ENCODE measurements at regions not wholly inside any gene's neighbourhood (a gene's known extent, or its start where the extent isn't known, plus 50 kb on each side); places are given as distances from the start of the nearest gene placed in this dataset.

GRCh38 chr4:128371001-128371777, 83.6 kb upstream of the PGRMC2 start:
- no peaks in the 10 kb centered on the region for H3K9me3 ChIP-seq (ENCODE audit: control insufficient read depth in 2 of 3, low read length in 3 of 3)
- H3K4me1 Mint-ChIP-seq: peaks cover 0 to 3% (median 0%) of the 10 kb centered on the region in 7 donors
- H3K9me3 Mint-ChIP-seq: peaks cover 0 to 9% (median 4%) of the 10 kb centered on the region in 11 donors
- no peak overlapping the region for H3K4me3 Mint-ChIP-seq
- no peaks in the 10 kb centered on the region for H3K4me1 ChIP-seq (ENCODE audit: control insufficient read depth in 2 of 2, insufficient read depth in 2 of 2, low read length in 2 of 2)
- H3K27ac ChIP-seq (ENCODE audit: low read depth, low read length): no peak overlapping the region
- no peak overlapping the region for H3K4me3 ChIP-seq (ENCODE audit: low read length)
- intact Hi-C loops (cut with micrococcal nuclease): no loop called here
- POLR2A ChIA-PET: no interaction called here
- no peaks in the 10 kb centered on the region for H3K27me3 Mint-ChIP-seq
- H3K36me3 ChIP-seq (ENCODE audit: control insufficient read depth in 2 of 3, insufficient read depth in 3 of 3, low read length in 3 of 3): no peaks in the 10 kb centered on the region
- H3K27ac Mint-ChIP-seq: no peak overlapping the region
- DNase-seq: no peak
- no peaks in the 10 kb centered on the region for H3K27me3 ChIP-seq (ENCODE audit: control insufficient read depth in 2 of 2, insufficient read depth in 2 of 2, low read length in 2 of 2)
- H3K36me3 Mint-ChIP-seq: peaks cover 0 to 17% (median 13%) of the 10 kb centered on the region in 5 donors
- ATAC-seq: no peak
- CTCF ChIA-PET: no interaction called here

GRCh38 chr4:128366212-128366611, 78.6 kb upstream of the PGRMC2 start:
- DNase-seq: no peak
- intact Hi-C loops (cut with micrococcal nuclease): no loop called here
- Mint-ChIP-seq H3K4me1 (peaks cover 0 to 3% (median 0%) of the 10 kb centered on the region in 7 donors), H3K27me3 (no peaks in the 10 kb centered on the region), H3K4me3 (no peak overlapping the region), H3K9me3 (peaks cover 0 to 5% (median 0%) of the 10 kb centered on the region in 11 donors), H3K36me3 (peaks cover 0 to 14% (median 13%) of the 10 kb centered on the region in 5 donors), H3K27ac (no peak overlapping the region)
- Histone ChIP-seq H3K4me3 (ENCODE audit: low read length) (no peak overlapping the region), H3K9me3 (ENCODE audit: control insufficient read depth in 2 of 3, low read length in 3 of 3) (no peaks in the 10 kb centered on the region), H3K27me3 (ENCODE audit: control insufficient read depth in 2 of 2, insufficient read depth in 2 of 2, low read length in 2 of 2) (no peaks in the 10 kb centered on the region), H3K4me1 (ENCODE audit: control insufficient read depth in 2 of 2, insufficient read depth in 2 of 2, low read length in 2 of 2) (no peaks in the 10 kb centered on the region), H3K36me3 (ENCODE audit: control insufficient read depth in 2 of 3, insufficient read depth in 3 of 3, low read length in 3 of 3) (no peaks in the 10 kb centered on the region), H3K27ac (ENCODE audit: low read depth, low read length) (no peak overlapping the region)
- no peak for ATAC-seq
- CTCF ChIA-PET: no interaction called here
- POLR2A ChIA-PET: interaction anchor here (0.7 kb wide), 1 partner anchor 1117 kb away, joined by 3 read pairs; no protein-coding TSS in a partner anchor

GRCh38 chr4:128364565-128364964, 77.0 kb upstream of the PGRMC2 start:
- no peak overlapping the region for H3K4me3 Mint-ChIP-seq
- H3K9me3 Mint-ChIP-seq: peaks cover 0 to 2% (median 0%) of the 10 kb centered on the region in 11 donors
- intact Hi-C loops (cut with micrococcal nuclease): no loop called here
- ChIA-PET POLR2A (no interaction called here), CTCF (no interaction called here)
- no peaks in the 10 kb centered on the region for H3K27me3 Mint-ChIP-seq
- Histone ChIP-seq H3K27me3 (ENCODE audit: control insufficient read depth in 2 of 2, insufficient read depth in 2 of 2, low read length in 2 of 2) (no peaks in the 10 kb centered on the region), H3K4me1 (ENCODE audit: control insufficient read depth in 2 of 2, insufficient read depth in 2 of 2, low read length in 2 of 2) (no peaks in the 10 kb centered on the region), H3K27ac (ENCODE audit: low read depth, low read length) (no peak overlapping the region), H3K9me3 (ENCODE audit: control insufficient read depth in 2 of 3, low read length in 3 of 3) (no peaks in the 10 kb centered on the region), H3K4me3 (ENCODE audit: low read length) (no peak overlapping the region), H3K36me3 (ENCODE audit: control insufficient read depth in 2 of 3, insufficient read depth in 3 of 3, low read length in 3 of 3) (no peaks in the 10 kb centered on the region)
- ATAC-seq: no peak
- peaks cover 2 to 9% (median 6%) of the 10 kb centered on the region in 5 donors for H3K36me3 Mint-ChIP-seq
- DNase-seq: no peak
- no peak overlapping the region for H3K27ac Mint-ChIP-seq
- H3K4me1 Mint-ChIP-seq: peaks cover 0 to 3% (median 0%) of the 10 kb centered on the region in 7 donors

GRCh38 chr4:128363966-128364365, 76.4 kb upstream of the PGRMC2 start:
- Mint-ChIP-seq H3K27me3 (no peaks in the 10 kb centered on the region), H3K27ac (no peak overlapping the region), H3K9me3 (peaks cover 0 to 2% (median 0%) of the 10 kb centered on the region in 11 donors), H3K4me3 (no peak overlapping the region), H3K36me3 (peaks cover 2 to 8% (median 5%) of the 10 kb centered on the region in 5 donors), H3K4me1 (peaks cover 0 to 3% (median 0%) of the 10 kb centered on the region in 7 donors)
- Histone ChIP-seq H3K27me3 (ENCODE audit: control insufficient read depth in 2 of 2, insufficient read depth in 2 of 2, low read length in 2 of 2) (no peaks in the 10 kb centered on the region), H3K4me1 (ENCODE audit: control insufficient read depth in 2 of 2, insufficient read depth in 2 of 2, low read length in 2 of 2) (no peaks in the 10 kb centered on the region), H3K4me3 (ENCODE audit: low read length) (no peak overlapping the region), H3K9me3 (ENCODE audit: control insufficient read depth in 2 of 3, low read length in 3 of 3) (no peaks in the 10 kb centered on the region), H3K36me3 (ENCODE audit: control insufficient read depth in 2 of 3, insufficient read depth in 3 of 3, low read length in 3 of 3) (no peaks in the 10 kb centered on the region), H3K27ac (ENCODE audit: low read depth, low read length) (no peak overlapping the region)
- ChIA-PET CTCF (no interaction called here), POLR2A (no interaction called here)
- no peak for DNase-seq
- no peak for ATAC-seq
- intact Hi-C loops (cut with micrococcal nuclease): no loop called here

GRCh38 chr4:128362760-128363159, 75.1 kb upstream of the PGRMC2 start:
- Mint-ChIP-seq H3K4me1 (peaks cover 0 to 3% (median 0%) of the 10 kb centered on the region in 7 donors), H3K27ac (no peak overlapping the region)

GRCh38 chr4:128359422-128359821, 71.8 kb upstream of the PGRMC2 start:
- H3K27ac Mint-ChIP-seq: no peak overlapping the region
- intact Hi-C loops (cut with micrococcal nuclease): no loop called here
- no peak overlapping the region for H3K4me3 Mint-ChIP-seq
- H3K4me1 ChIP-seq (ENCODE audit: control insufficient read depth in 2 of 2, insufficient read depth in 2 of 2, low read length in 2 of 2): no peaks in the 10 kb centered on the region
- H3K4me1 Mint-ChIP-seq: no peaks in the 10 kb centered on the region
- CTCF ChIA-PET: no interaction called here
- H3K36me3 ChIP-seq (ENCODE audit: control insufficient read depth in 2 of 3, insufficient read depth in 3 of 3, low read length in 3 of 3): no peaks in the 10 kb centered on the region
- H3K9me3 Mint-ChIP-seq: peaks cover 0 to 6% (median 0%) of the 10 kb centered on the region in 11 donors
- H3K27me3 ChIP-seq (ENCODE audit: control insufficient read depth in 2 of 2, insufficient read depth in 2 of 2, low read length in 2 of 2): no peaks in the 10 kb centered on the region
- H3K4me3 ChIP-seq (ENCODE audit: low read length): no peak overlapping the region
- ATAC-seq: no peak
- no peak for DNase-seq
- no peaks in the 10 kb centered on the region for H3K9me3 ChIP-seq (ENCODE audit: control insufficient read depth in 2 of 3, low read length in 3 of 3)
- H3K36me3 Mint-ChIP-seq: peaks cover 2 to 11% (median 5%) of the 10 kb centered on the region in 5 donors
- POLR2A ChIA-PET: no interaction called here
- H3K27ac ChIP-seq (ENCODE audit: low read depth, low read length): no peak overlapping the region
- no peaks in the 10 kb centered on the region for H3K27me3 Mint-ChIP-seq

More at GRCh38 chr4:128362760-128363159, 75.1 kb upstream of the PGRMC2 start:
- DNase-seq: no peak
- Mint-ChIP-seq H3K27me3 (no peaks in the 10 kb centered on the region), H3K9me3 (no peaks in the 10 kb centered on the region), H3K4me3 (no peak overlapping the region), H3K36me3 (peaks cover under 1 to 5% (median 5%) of the 10 kb centered on the region in 5 donors)
- ChIA-PET POLR2A (no interaction called here), CTCF (no interaction called here)
- no peak for ATAC-seq
- intact Hi-C loops (cut with micrococcal nuclease): no loop called here
- Histone ChIP-seq H3K9me3 (ENCODE audit: control insufficient read depth in 2 of 3, low read length in 3 of 3) (no peaks in the 10 kb centered on the region), H3K4me3 (ENCODE audit: low read length) (no peak overlapping the region), H3K27me3 (ENCODE audit: control insufficient read depth in 2 of 2, insufficient read depth in 2 of 2, low read length in 2 of 2) (no peaks in the 10 kb centered on the region), H3K36me3 (ENCODE audit: control insufficient read depth in 2 of 3, insufficient read depth in 3 of 3, low read length in 3 of 3) (no peaks in the 10 kb centered on the region), H3K4me1 (ENCODE audit: control insufficient read depth in 2 of 2, insufficient read depth in 2 of 2, low read length in 2 of 2) (no peaks in the 10 kb centered on the region), H3K27ac (ENCODE audit: low read depth, low read length) (no peak overlapping the region)

- ChIA-PET POLR2A (no interaction called here), CTCF (no interaction called here)
- no peak overlapping the region for H3K4me3 Mint-ChIP-seq
- ATAC-seq (no peak), DNase-seq (no peak)
- H3K27ac Mint-ChIP-seq: no peak overlapping the region
- Histone ChIP-seq H3K4me3 (ENCODE audit: low read length) (no peak overlapping the region), H3K9me3 (ENCODE audit: control insufficient read depth in 2 of 3, low read length in 3 of 3) (no peaks in the 10 kb centered on the region), H3K27ac (ENCODE audit: low read depth, low read length) (no peak overlapping the region), H3K4me1 (ENCODE audit: control insufficient read depth in 2 of 2, insufficient read depth in 2 of 2, low read length in 2 of 2) (no peaks in the 10 kb centered on the region), H3K27me3 (ENCODE audit: control insufficient read depth in 2 of 2, insufficient read depth in 2 of 2, low read length in 2 of 2) (no peaks in the 10 kb centered on the region), H3K36me3 (ENCODE audit: control insufficient read depth in 2 of 3, insufficient read depth in 3 of 3, low read length in 3 of 3) (no peaks in the 10 kb centered on the region)
- peaks cover 2 to 11% (median 5%) of the 10 kb centered on the region in 5 donors for H3K36me3 Mint-ChIP-seq
- peaks cover 0 to 6% (median 0%) of the 10 kb centered on the region in 11 donors for H3K9me3 Mint-ChIP-seq
- no peaks in the 10 kb centered on the region for H3K27me3 Mint-ChIP-seq
- intact Hi-C loops (cut with micrococcal nuclease): no loop called here
- peaks cover 0 to 3% (median 0%) of the 10 kb centered on the region in 7 donors for H3K4me1 Mint-ChIP-seq
These were observed 71.3 kb upstream of the PGRMC2 start for GRCh38 chr4:128358913-128359279.

Measured in naive thymus-derived CD4-positive, alpha-beta T cell (primary cell).